CD4-positive, alpha-beta T cell (primary cell): ENCODE measurements at regions not wholly inside any gene's neighbourhood (a gene's known extent, or its start where the extent isn't known, plus 50 kb on each side); places are given as distances from the start of the nearest gene placed in this dataset.

Source experiments
- ATAC-seq: fragments of 200-7000 bp; cut with Tn5 transposase; one replicate; pipeline ENCODE4 v1.10.0; 2022; ENCODE audit warnings: mild to moderate bottlenecking; ENCODE audit not compliant: poor library complexity
- CTCF ChIA-PET: fragments of 350-600 bp; sonication (Branson Sonifier 250); formaldehyde crosslinking; loops from one replicate; lab custom pipeline; 2021; ENCODE audit warnings: antibody characterized with exemption, inconsistent platforms; lab: Charles Lee
- POLR2A ChIA-PET: fragments of 350-600 bp; sonication (Branson Sonifier 250); formaldehyde crosslinking; loops from one replicate; lab custom pipeline; 2021; ENCODE audit warnings: antibody characterized with exemption, inconsistent platforms; lab: Charles Lee
- DNase-seq, 14 experiments: peaks; one replicate each; pipeline ENCODE4 v3.0.0-alpha.2; 2013 to 2020; ENCODE audit warnings: mixed read lengths in 2 of 14
- H3K27ac ChIP-seq, 2 donors: one replicate each; pipeline versions ENCODE4 v1.5.1 to v1.7.0; 2013; ENCODE audit warnings: low read length in 2 of 2, low read depth in 1 of 2, mild to moderate bottlenecking in 1 of 2
- H3K27me3 ChIP-seq, 2 experiments: 1 replicate in 1 of 2; 2 replicates in 1 of 2; pipeline versions ENCODE4 v1.6.1 to v1.7.0; 2013; ENCODE audit warnings: low read length in 2 of 2, control low read depth in 1 of 2, mild to moderate bottlenecking in 1 of 2, moderate library complexity in 1 of 2; ENCODE audit not compliant: insufficient read depth in 2 of 2, control insufficient read depth in 1 of 2
- H3K36me3 ChIP-seq: one replicate; pipeline ENCODE4 v1.6.1; 2013; ENCODE audit warnings: low read length, control low read depth; ENCODE audit not compliant: insufficient read depth
- H3K4me1 ChIP-seq: one replicate; pipeline ENCODE4 v1.6.1; 2013; ENCODE audit warnings: low read length, control low read depth; ENCODE audit not compliant: insufficient read depth
- H3K4me3 ChIP-seq: one replicate; pipeline ENCODE4 v1.5.1; 2013; ENCODE audit warnings: mild to moderate bottlenecking, low read length, moderate library complexity
- H3K9me3 ChIP-seq, 2 experiments: 1 replicate in 1 of 2; 2 replicates in 1 of 2; pipeline versions ENCODE4 v1.6.1 to v1.7.0; 2013; ENCODE audit warnings: low read length in 2 of 2, mild to moderate bottlenecking in 2 of 2, control low read depth in 1 of 2, moderate library complexity in 1 of 2; ENCODE audit not compliant: control insufficient read depth in 1 of 2, insufficient read depth in 1 of 2
- H3K27ac Mint-ChIP-seq: one replicate; pipeline ENCODE4 v1.8.0; 2020; ENCODE audit warnings: mixed read lengths
- H3K27me3 Mint-ChIP-seq: one replicate; pipeline ENCODE4 v1.8.0; 2021; ENCODE audit warnings: mixed read lengths
- H3K36me3 Mint-ChIP-seq: one replicate; pipeline ENCODE4 v1.8.0; 2021; ENCODE audit warnings: low read depth, mixed read lengths
- H3K4me1 Mint-ChIP-seq: one replicate; pipeline ENCODE4 v1.8.0; 2021; ENCODE audit warnings: low read depth, mixed read lengths
- H3K4me3 Mint-ChIP-seq: one replicate; pipeline ENCODE4 v1.8.0; 2020; ENCODE audit warnings: mild to moderate bottlenecking, mixed read lengths
- H3K9me3 Mint-ChIP-seq: one replicate; pipeline ENCODE4 v1.8.0; 2020; ENCODE audit warnings: mixed read lengths
- CTCF ChIP-seq: fragments of 200-600 bp; IDR thresholded peaks from one replicate; pipeline ENCODE4 v1.8.0; 2022; ENCODE audit warnings: antibody characterized with exemption, mild to moderate bottlenecking
- intact Hi-C, 2 experiments: fragments of 100-400 bp; cut with DNase I in 1 of 2; cut with micrococcal nuclease in 1 of 2; formaldehyde crosslinking; loops; one replicate each; pipeline versions ENCODE4 v1.15.1 to v1.9.0; 2023 to 2025; cut with DNase I, micrococcal nuclease

- no peak overlapping the region for H3K4me3 ChIP-seq
- DNase-seq (no peak), ATAC-seq (no peak)
- Mint-ChIP-seq H3K27ac (no peak overlapping the region), H3K27me3 (no peaks in the 10 kb centered on the region), H3K9me3 (peaks cover 12% of the 10 kb centered on the region), H3K36me3 (no peaks in the 10 kb centered on the region), H3K4me1 (no peaks in the 10 kb centered on the region), H3K4me3 (no peak overlapping the region)
- POLR2A ChIA-PET: no interaction called here
- CTCF ChIA-PET: no interaction called here
- no peaks in the 10 kb centered on the region for H3K4me1 ChIP-seq
- H3K36me3 ChIP-seq: no peaks in the 10 kb centered on the region
- intact Hi-C loops: no loop called here
- TF ChIP-seq CTCF: no peak
- no peaks in the 10 kb centered on the region for H3K27me3 ChIP-seq
- H3K27ac ChIP-seq: no peak overlapping the region
- peaks cover 0 to 13% of the 10 kb centered on the region in 2 experiments for H3K9me3 ChIP-seq
Measured at GRCh38 chr1:190792873-190793272, 315.2 kb upstream of the BRINP3 start.

GRCh38 chr1:190807629-190808028, 330.0 kb upstream of the BRINP3 start:
- no peak for ATAC-seq
- DNase-seq: no peak
- no peak overlapping the region for H3K27ac Mint-ChIP-seq
- H3K9me3 Mint-ChIP-seq: peaks cover 12% of the 10 kb centered on the region
- no peak for TF ChIP-seq CTCF
- H3K4me3 Mint-ChIP-seq: no peak overlapping the region
- Histone ChIP-seq H3K4me1 (no peaks in the 10 kb centered on the region), H3K27ac (no peak overlapping the region), H3K27me3 (no peaks in the 10 kb centered on the region), H3K4me3 (no peak overlapping the region), H3K9me3 (peaks cover 6 to 7% of the 10 kb centered on the region in 2 experiments), H3K36me3 (no peaks in the 10 kb centered on the region)
- H3K4me1 Mint-ChIP-seq: no peaks in the 10 kb centered on the region
- ChIA-PET CTCF (no interaction called here), POLR2A (no interaction called here)
- no peaks in the 10 kb centered on the region for H3K27me3 Mint-ChIP-seq
- intact Hi-C loops: no loop called here
- H3K36me3 Mint-ChIP-seq: no peaks in the 10 kb centered on the region

- no peaks in the 10 kb centered on the region for H3K27me3 Mint-ChIP-seq
- ATAC-seq: no peak
- ChIA-PET POLR2A (no interaction called here), CTCF (no interaction called here)
- DNase-seq: no peak
- H3K36me3 Mint-ChIP-seq: no peaks in the 10 kb centered on the region
- H3K9me3 Mint-ChIP-seq: peaks cover 12% of the 10 kb centered on the region
- no peaks in the 10 kb centered on the region for H3K4me1 Mint-ChIP-seq
- H3K4me1 ChIP-seq: no peaks in the 10 kb centered on the region
- no peaks in the 10 kb centered on the region for H3K27me3 ChIP-seq
- no peak for TF ChIP-seq CTCF
- H3K9me3 ChIP-seq: peaks cover 6 to 7% of the 10 kb centered on the region in 2 experiments
- H3K27ac Mint-ChIP-seq: no peak overlapping the region
- intact Hi-C loops: no loop called here
- no peak overlapping the region for H3K4me3 ChIP-seq
- H3K36me3 ChIP-seq: no peaks in the 10 kb centered on the region
- H3K4me3 Mint-ChIP-seq: no peak overlapping the region
- H3K27ac ChIP-seq: no peak overlapping the region
Measured at GRCh38 chr1:190808035-190808434, 330.4 kb upstream of the BRINP3 start.
